GM12872 (cell line): ENCODE measurements at regions not wholly inside any gene's neighbourhood (a gene's known extent, or its start where the extent isn't known, plus 50 kb on each side); places are given as distances from the start of the nearest gene placed in this dataset.

Source experiments
- TF ChIP-seq, protein P1 (sequence below): IDR thresholded peaks from 3 replicates; pipeline ENCODE4 v1.5.1; 2011; ENCODE audit warnings: low read depth, mild to moderate bottlenecking, low read length, moderate library complexity; ENCODE audit not compliant: insufficient read depth

DNA sequence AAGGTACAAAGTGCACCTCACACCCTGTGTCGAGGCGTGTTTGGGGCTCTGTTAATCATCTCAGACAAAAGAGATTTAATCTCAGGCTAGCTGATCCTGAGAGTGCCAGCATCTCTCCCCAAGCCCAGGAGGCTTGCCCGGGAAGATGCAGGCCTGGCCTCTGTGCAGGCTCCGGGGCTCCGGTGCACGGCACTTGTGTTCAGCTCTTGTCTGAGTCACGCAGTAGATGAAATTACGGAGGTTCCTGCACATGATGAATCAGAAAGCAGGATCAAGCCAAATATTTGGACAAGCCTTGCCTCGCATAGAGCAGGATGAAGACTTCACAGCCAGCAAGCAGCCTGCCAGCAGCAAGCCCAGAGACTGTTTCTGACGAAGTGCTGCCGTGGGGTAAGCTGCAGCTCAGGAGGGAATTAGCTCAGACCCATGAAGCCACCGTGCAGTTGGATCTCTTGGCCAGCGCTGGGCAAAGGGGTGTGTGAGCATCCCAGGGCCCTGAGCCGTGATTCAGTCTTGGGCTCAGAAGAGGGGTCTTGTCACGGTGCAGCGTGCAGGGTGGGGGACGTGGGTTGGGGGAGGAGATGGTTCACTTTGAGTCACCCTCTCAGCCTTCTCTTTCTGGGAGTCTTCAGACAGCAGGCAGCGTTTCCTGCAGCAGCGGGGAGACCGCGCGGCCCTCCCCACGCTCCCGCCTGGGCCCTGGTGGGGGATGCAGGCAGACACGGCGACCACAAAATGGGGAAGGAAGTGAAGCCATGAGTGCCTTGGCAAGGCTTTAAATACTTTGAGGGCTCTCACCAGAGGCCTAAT lies 89.2 kb upstream of the MEF2A start:
- TF ChIP-seq, protein P1, sequence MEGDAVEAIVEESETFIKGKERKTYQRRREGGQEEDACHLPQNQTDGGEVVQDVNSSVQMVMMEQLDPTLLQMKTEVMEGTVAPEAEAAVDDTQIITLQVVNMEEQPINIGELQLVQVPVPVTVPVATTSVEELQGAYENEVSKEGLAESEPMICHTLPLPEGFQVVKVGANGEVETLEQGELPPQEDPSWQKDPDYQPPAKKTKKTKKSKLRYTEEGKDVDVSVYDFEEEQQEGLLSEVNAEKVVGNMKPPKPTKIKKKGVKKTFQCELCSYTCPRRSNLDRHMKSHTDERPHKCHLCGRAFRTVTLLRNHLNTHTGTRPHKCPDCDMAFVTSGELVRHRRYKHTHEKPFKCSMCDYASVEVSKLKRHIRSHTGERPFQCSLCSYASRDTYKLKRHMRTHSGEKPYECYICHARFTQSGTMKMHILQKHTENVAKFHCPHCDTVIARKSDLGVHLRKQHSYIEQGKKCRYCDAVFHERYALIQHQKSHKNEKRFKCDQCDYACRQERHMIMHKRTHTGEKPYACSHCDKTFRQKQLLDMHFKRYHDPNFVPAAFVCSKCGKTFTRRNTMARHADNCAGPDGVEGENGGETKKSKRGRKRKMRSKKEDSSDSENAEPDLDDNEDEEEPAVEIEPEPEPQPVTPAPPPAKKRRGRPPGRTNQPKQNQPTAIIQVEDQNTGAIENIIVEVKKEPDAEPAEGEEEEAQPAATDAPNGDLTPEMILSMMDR: no peak

DNA sequence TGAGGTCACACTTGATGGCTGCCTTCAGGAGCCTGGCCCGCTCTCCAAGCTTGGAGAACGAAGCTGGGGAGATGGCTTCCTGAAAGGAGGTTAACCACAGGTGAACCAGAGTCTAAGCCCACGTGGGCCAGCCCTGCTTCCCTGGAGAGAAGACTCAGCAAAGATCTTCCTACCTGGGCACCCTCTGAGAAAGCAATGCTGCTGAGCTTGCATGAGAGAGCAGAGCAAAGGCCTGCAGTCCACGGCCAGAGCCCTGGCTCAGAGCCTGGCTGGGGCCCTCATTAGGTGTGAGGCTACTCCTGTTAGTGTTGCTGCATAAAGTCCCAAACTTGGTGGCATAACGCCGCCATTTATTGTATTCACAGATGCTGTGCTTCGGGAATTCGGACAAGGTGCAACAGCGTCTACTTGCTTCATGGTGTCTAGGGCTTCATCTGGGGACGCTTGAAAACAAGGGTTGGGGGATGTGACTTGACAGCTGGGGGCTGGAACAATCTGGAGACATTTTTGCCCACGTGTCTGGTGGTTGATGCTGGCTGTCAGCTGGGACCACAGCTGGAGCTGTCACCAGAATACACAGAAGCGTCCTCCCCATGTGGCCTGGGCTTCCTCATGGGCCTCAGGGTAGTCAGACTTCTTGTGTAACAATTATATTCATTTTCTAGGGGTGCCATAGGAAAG lies 87.9 kb upstream of the MEF2A start:
- TF ChIP-seq, protein P1: no peak

DNA sequence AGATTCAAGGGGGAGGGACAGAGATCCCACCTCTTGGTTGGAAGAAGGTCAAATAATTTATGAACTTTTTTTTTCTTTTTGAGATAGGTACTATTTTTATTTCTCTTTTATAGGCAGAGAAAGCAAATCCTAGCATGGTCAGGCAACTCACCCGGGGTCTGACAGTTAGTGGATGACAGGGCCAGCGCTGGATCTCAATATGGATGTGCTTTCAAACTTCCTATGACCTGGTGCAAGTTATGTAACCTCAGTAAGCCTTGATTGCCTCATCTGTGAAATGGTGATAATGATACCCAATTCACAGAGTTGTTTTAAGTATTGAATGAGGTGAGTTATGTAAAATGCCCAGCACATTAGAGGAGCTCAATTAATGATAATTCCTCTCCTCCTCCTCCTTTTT lies 86.8 kb upstream of the MEF2A start:
- TF ChIP-seq, protein P1: no peak

DNA sequence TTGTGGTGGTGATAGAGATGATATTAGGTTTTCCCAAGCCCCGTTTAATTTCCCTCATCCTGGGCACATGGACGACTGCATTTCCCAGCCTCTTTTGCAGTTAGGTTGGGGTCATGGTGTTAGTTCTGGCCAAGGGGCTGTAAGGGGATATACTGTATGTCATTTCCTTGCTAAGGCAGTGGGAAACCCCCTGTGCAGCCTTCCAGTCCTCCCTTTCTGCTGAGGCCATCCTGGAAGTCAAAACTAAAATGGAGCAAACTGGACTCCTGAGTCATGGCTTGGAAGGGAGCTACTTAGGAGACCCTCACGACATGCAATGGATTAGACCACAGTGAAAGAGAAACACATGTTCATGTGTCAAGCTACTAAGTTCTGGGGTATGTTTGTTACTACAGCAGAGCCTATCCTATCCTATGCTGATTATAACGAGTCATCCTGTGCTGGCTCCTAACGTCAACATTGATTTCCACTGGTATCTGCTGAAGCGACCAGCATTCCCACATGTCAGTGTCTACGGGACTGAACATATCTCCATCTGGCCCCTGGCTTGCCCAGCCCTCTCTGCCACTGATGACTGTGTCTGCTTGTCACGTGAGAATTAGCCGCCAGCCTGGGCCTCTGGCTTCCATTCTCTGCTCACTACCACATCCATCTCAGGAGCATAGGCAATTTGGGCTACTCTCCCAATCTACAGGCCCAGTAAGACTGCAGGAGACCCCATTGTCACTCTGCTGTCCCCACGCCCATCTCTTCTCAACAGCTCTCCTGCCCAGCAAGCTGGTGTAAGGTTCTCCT lies 85.6 kb upstream of the MEF2A start:
- TF ChIP-seq, protein P1: no peak

DNA sequence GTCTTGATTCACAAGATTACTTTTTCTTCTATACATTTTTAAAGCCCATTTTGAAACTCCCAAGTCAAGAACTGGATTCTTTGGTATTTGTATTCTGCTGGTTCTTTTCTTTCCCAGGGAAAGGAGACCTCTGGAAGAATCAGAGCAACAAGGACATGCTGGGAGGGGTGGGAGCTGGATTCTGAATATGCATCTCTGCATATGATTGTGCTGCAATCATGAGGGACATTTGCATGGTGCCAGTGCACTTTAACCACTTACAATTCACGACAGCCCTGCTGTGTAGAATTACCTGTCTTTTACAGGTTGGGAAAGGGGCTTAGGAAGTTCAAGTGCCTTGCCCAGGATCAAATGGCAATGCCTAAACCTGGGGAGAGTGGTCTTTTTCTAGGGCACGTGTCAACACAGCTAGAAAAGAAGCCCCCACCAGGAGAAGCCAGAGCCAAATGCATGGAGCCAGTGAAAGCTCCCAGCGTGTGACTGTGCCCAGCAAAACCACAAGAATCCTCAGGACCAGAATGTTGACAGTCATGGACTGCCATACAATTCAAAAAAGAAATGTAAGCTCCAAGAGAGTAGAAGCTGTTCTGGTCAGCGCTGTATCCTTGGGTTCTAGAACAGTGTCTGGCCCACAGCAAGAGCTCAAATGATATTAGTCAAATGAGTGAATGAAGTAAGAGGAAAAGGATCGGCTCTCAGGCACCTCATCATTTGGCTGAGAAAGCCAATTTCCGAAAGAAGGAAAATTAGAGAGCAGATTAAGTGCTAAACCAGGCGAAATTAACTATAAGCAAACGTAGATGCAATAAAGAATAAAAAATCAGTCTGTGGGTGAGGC lies 84.5 kb upstream of the MEF2A start:
- TF ChIP-seq, protein P1: no peak

DNA sequence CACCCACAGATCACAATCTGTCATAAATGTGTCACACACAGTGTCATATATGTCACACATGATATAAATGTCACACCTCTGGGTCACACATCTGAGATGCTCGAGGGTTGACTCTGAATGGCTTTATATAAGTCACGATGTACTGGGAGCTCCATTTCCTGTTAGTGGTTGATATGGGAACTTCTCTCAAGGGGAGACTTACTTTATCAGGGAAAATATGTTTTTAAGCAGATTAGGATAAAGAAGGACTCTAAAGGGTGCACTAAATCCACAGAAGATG lies 83.9 kb upstream of the MEF2A start:
- TF ChIP-seq, protein P1: no peak
